IMR-90 (cell line): ENCODE measurements at regions not wholly inside any gene's neighbourhood (a gene's known extent, or its start where the extent isn't known, plus 50 kb on each side); places are given as distances from the start of the nearest gene placed in this dataset.

Experiments
- ATAC-seq: fragments of 200-7000 bp; cut with Tn5 transposase; 2 replicates; pipeline ENCODE4 v1.9.1; 2020; ENCODE audit warnings: low read depth, mild to moderate bottlenecking, moderate library complexity
- BruUV-seq: library from RNA; stranded (reverse); fragments of 400-500 nt; replicated peaks from 2 replicates; lab custom pipeline; 2021; lab: Mats Ljungman, UMichigan
- CTCF ChIA-PET: fragments of 300-600 bp; formaldehyde crosslinking; extraction: SDS; loops from one replicate; lab custom pipeline; 2021; ENCODE audit warnings: antibody characterized with exemption; lab: Yijun Ruan, JAX
- POLR2A ChIA-PET: fragments of 300-600 bp; sonication (Branson Sonifier 250); formaldehyde crosslinking; loops from one replicate; lab custom pipeline; 2022; ENCODE audit warnings: antibody characterized with exemption; ENCODE audit not compliant: unreplicated experiment; lab: Charles Lee
- DNase-seq: peaks from one replicate; pipeline ENCODE4 v3.0.0; 2013
- H2AFZ ChIP-seq: replicated peaks from 2 replicates; pipeline ENCODE3; 2013; ENCODE audit warnings: low read length, mild to moderate bottlenecking; ENCODE audit not compliant: poor library complexity
- H2AK5ac ChIP-seq: 2 replicates; pipeline ENCODE4 v1.6.1; 2013; ENCODE audit warnings: low read depth, low read length, inconsistent platforms
- H2AK9ac ChIP-seq: replicated peaks from 2 replicates; pipeline ENCODE3; 2013; ENCODE audit warnings: mild to moderate bottlenecking, low read depth, low read length, moderate library complexity; ENCODE audit not compliant: poor library complexity
- H2BK120ac ChIP-seq: 2 replicates; pipeline ENCODE4 v1.6.1; 2013; ENCODE audit warnings: low read depth, low read length, inconsistent platforms
- H2BK15ac ChIP-seq: 3 replicates; pipeline ENCODE4 v1.6.1; 2013; ENCODE audit warnings: low read depth, low read length, inconsistent platforms
- H2BK20ac ChIP-seq: 2 replicates; pipeline ENCODE4 v1.6.1; 2013; ENCODE audit warnings: low read depth, mild to moderate bottlenecking, inconsistent platforms, low read length, moderate library complexity
- H2BK5ac ChIP-seq: 2 replicates; pipeline ENCODE4 v1.6.1; 2013; ENCODE audit warnings: mild to moderate bottlenecking, low read depth, low read length, inconsistent platforms; ENCODE audit not compliant: poor library complexity, severe bottlenecking
- H3K14ac ChIP-seq: replicated peaks from 2 replicates; pipeline ENCODE4 v1.6.1; 2013; ENCODE audit warnings: low read depth, low read length, inconsistent platforms
- H3K18ac ChIP-seq: 2 replicates; pipeline ENCODE4 v1.6.1; 2013; ENCODE audit warnings: low read depth, low read length, control low read depth
- H3K23ac ChIP-seq: 2 replicates; pipeline ENCODE4 v1.6.1; 2013; ENCODE audit warnings: low read depth, low read length, inconsistent platforms
- H3K27ac ChIP-seq: 2 replicates; pipeline ENCODE4 v1.5.1; 2013; ENCODE audit warnings: mild to moderate bottlenecking, control low read depth, low read length; ENCODE audit not compliant: insufficient read depth
- H3K27me3 ChIP-seq: 2 replicates; pipeline ENCODE4 v1.6.1; 2013; ENCODE audit warnings: low read length; ENCODE audit not compliant: control insufficient read depth, insufficient read depth
- H3K36me3 ChIP-seq: 2 replicates; pipeline ENCODE4 v1.6.1; 2013; ENCODE audit warnings: low read length, mixed read lengths; ENCODE audit not compliant: control insufficient read depth, insufficient read depth
- H3K4ac ChIP-seq: 2 replicates; pipeline ENCODE4 v1.6.1; 2013; ENCODE audit warnings: low read depth, low read length, inconsistent platforms
- H3K4me1 ChIP-seq: 2 replicates; pipeline ENCODE4 v1.6.1; 2013; ENCODE audit warnings: low read length, mixed read lengths; ENCODE audit not compliant: control insufficient read depth, insufficient read depth
- H3K4me2 ChIP-seq: 2 replicates; pipeline ENCODE4 v1.6.1; 2013; ENCODE audit warnings: low read depth, mild to moderate bottlenecking, control low read depth, low read length, moderate library complexity
- H3K4me3 ChIP-seq: 2 replicates; pipeline ENCODE4 v1.5.1; 2013; ENCODE audit warnings: low read depth, mild to moderate bottlenecking, control low read depth, low read length, moderate library complexity; ENCODE audit not compliant: insufficient read depth
- H3K56ac ChIP-seq: 2 replicates; pipeline ENCODE4 v1.6.1; 2013; ENCODE audit warnings: low read length, inconsistent platforms; ENCODE audit not compliant: insufficient read depth; ENCODE audit errors: extremely low read depth
- H3K79me1 ChIP-seq, 2 experiments: 2 replicates each; pipeline ENCODE4 v1.6.1; 2013; ENCODE audit warnings: low read length in 2 of 2, inconsistent platforms in 1 of 2, low read depth in 1 of 2
- H3K9ac ChIP-seq: 2 replicates; pipeline ENCODE4 v1.6.1; 2013; ENCODE audit warnings: low read depth, low read length, control low read depth
- H3K9me1 ChIP-seq: 2 replicates; pipeline ENCODE4 v1.6.1; 2013; ENCODE audit warnings: low read length, inconsistent platforms; ENCODE audit not compliant: insufficient read depth
- H3K9me3 ChIP-seq: 2 replicates; pipeline ENCODE4 v1.6.1; 2013; ENCODE audit warnings: low read length; ENCODE audit not compliant: control insufficient read depth, insufficient read depth
- H4K20me1 ChIP-seq: 2 replicates; pipeline ENCODE4 v1.6.1; 2013; ENCODE audit warnings: low read length, inconsistent platforms; ENCODE audit not compliant: insufficient read depth
- H4K5ac ChIP-seq: 2 replicates; pipeline ENCODE4 v1.6.1; 2013; ENCODE audit warnings: mild to moderate bottlenecking, low read depth, low read length, control low read depth
- H4K8ac ChIP-seq, 2 experiments: 2 replicates each; pipeline ENCODE4 v1.6.1; 2013; ENCODE audit warnings: low read depth in 2 of 2, low read length in 2 of 2, control low read depth in 1 of 2, inconsistent platforms in 1 of 2
- H4K91ac ChIP-seq: 2 replicates; pipeline ENCODE4 v1.6.1; 2013; ENCODE audit warnings: low read depth, low read length, inconsistent platforms; ENCODE audit not compliant: insufficient read depth
- MAFK ChIP-seq: IDR thresholded peaks from 2 replicates; pipeline ENCODE4 v1.6.1; 2012; ENCODE audit warnings: low read depth, low read length, improper control_type of control experiment
- MAZ ChIP-seq: IDR thresholded peaks from 2 replicates; pipeline ENCODE4 v1.6.1; 2012; ENCODE audit warnings: low read depth, mild to moderate bottlenecking, low read length, improper control_type of control experiment, moderate library complexity, borderline replicate concordance
- RCOR1 ChIP-seq: IDR thresholded peaks from 2 replicates; pipeline ENCODE4 v1.6.1; 2012; ENCODE audit warnings: mild to moderate bottlenecking, low read length, improper control_type of control experiment; ENCODE audit not compliant: insufficient replicate concordance
- SMC3 ChIP-seq: fragments of 150-350 bp; IDR thresholded peaks from 2 replicates; pipeline ENCODE4 v1.6.1; 2016; ENCODE audit warnings: low read depth, mild to moderate bottlenecking, antibody characterized with exemption, low read length, moderate library complexity
- WGBS, 2 experiments: methylation state at CpG; one replicate each; pipeline versions ENCODE4 v1.1.5 to v1.1.7; 2013; ENCODE audit warnings: missing lambda C conversion rate in 2 of 2; ENCODE audit not compliant: insufficient read length in 1 of 2; ENCODE audit errors: extremely low coverage in 2 of 2; 5-methylcytosine and 5-hydroxymethylcytosine counted together
- dilution Hi-C: fragments of 300-500 bp; cut with HindIII; formaldehyde crosslinking; loops from one replicate; pipeline ENCODE4 v1.14.3; 2018; ENCODE audit warnings: low sequenced_read_pairs; ENCODE audit not compliant: unreplicated experiment
- in situ Hi-C: fragments of 300-500 bp; cut with MboI; formaldehyde crosslinking; loops from 3 replicates; pipeline ENCODE4 v1.14.3; 2019; ENCODE audit warnings: low sequenced_read_pairs, inconsistent platforms, mixed read lengths
- intact Hi-C: fragments of 100-400 bp; cut with micrococcal nuclease; formaldehyde crosslinking; loops from 2 replicates; pipeline ENCODE4 v1.10.0; 2022

DNA sequence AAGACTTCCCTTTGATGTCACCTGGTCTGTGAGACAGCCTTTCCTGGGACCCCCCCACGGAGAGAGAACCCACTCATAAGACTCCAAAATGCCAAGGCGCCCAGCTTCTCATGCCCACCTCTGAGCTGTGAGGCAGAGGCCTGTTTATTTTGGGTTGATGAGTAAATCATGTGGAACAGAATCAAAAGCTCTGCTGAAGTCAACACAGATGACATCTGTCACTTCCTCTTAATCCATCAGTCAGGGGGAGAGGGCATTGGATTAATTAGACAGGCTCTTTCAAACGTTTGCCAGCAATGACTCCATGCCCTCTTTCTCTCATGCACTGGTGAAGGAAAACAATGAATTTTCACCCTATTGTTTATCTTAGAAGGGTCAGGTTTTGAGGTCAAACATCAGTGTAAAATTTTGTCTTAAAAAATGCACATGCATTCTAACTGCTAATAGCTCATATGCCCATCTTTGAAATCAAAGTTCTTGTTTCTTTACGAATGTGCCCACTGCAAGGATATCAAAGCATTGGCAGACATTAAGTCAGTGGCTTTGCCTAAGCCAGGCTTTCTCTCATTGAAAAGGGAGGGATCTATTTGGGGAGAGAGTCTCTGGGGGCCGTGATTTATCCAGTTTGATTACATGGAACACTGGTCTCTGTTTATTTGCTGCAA lies 184.1 kb downstream of the ACKR3 start:
- CTCF ChIA-PET, result no interaction called here
- BruUV-seq, result no TSS peak
- dilution Hi-C loops, result no loop called here

More for the DNA sequence above, 184.1 kb downstream of the ACKR3 start:
- H4K91ac ChIP-seq, result no peak overlapping the region
- no peak overlapping the region for H2BK15ac ChIP-seq
- no peak overlapping the region for H4K5ac ChIP-seq
- H3K9ac ChIP-seq, result no peak overlapping the region
- H2BK120ac ChIP-seq, result no peak overlapping the region
- H3K36me3 ChIP-seq, result no peaks in the 10 kb centered on the region
- in situ Hi-C loops, result no loop called here
- no peak overlapping the region for H3K4me3 ChIP-seq
- H2AFZ ChIP-seq, result no peak overlapping the region
- no peak overlapping the region for H4K8ac ChIP-seq
- no peak overlapping the region for H3K4ac ChIP-seq
- 20% methylated on average over 1 of the region's 5 CpGs; no CpG with 5 or more reads in 1 of the 2 experiments for WGBS, 2 experiments
- H3K27me3 ChIP-seq, result peaks cover 33% of the 10 kb centered on the region
- DNase-seq (no peak), ATAC-seq (no peak)
- H3K9me3 ChIP-seq, result no peaks in the 10 kb centered on the region; the same call in 1 of the 2 replicates
- H3K56ac ChIP-seq, result no peak overlapping the region
- H3K4me2 ChIP-seq, result no peak overlapping the region
- no peaks in the 10 kb centered on the region for H3K9me1 ChIP-seq
- no peak overlapping the region for H3K14ac ChIP-seq
- intact Hi-C loops, result no loop called here
- H3K18ac ChIP-seq, result no peak overlapping the region
- 0 out of 2 replicates have a peak, but pooled peaks cover 2% of the 10 kb centered on the region for H3K4me1 ChIP-seq
- no peaks in the 10 kb centered on the region for H4K20me1 ChIP-seq
- H2AK5ac ChIP-seq, result no peak overlapping the region
- H2BK20ac ChIP-seq, result no peak overlapping the region
- no peak overlapping the region for H3K27ac ChIP-seq
- H3K79me1 ChIP-seq, result no peaks in the 10 kb centered on the region
- POLR2A ChIA-PET, result no interaction called here
- no peak for TF ChIP-seq MAZ
- TF ChIP-seq MAFK, result no peak
- TF ChIP-seq RCOR1, result no peak
- no peak for TF ChIP-seq SMC3
- H3K23ac ChIP-seq, result no peak overlapping the region
- no peak overlapping the region for H2AK9ac ChIP-seq
- no peak overlapping the region for H2BK5ac ChIP-seq
